Sigmoid colon (tissue), 3 donors: ENCODE measurements at regions not wholly inside any gene's neighbourhood (a gene's known extent, or its start where the extent isn't known, plus 50 kb on each side); places are given as distances from the start of the nearest gene placed in this dataset.

ENCODE experiments used
- POLR2A ChIP-seq, 2 donors: fragments of 450-650 bp; IDR thresholded peaks; one replicate each; pipeline ENCODE4 v1.6.1; 2016; ENCODE audit warnings: antibody characterized with exemption in 2 of 2, mild to moderate bottlenecking in 2 of 2, moderate library complexity in 2 of 2
- TF ChIP-seq, protein P1 (sequence below), 4 experiments: fragments of 450-650 bp in 3 of 4; fragments of 200-600 bp in 1 of 4; IDR thresholded peaks; one replicate each; pipeline ENCODE4 v1.5.1; 2016 to 2019; ENCODE audit warnings: antibody characterized with exemption in 4 of 4, mild to moderate bottlenecking in 3 of 4, moderate library complexity in 2 of 4

- TF ChIP-seq POLR2A (IDR thresholded peaks at IDR 0.05), result no peak
- TF ChIP-seq, protein P1, sequence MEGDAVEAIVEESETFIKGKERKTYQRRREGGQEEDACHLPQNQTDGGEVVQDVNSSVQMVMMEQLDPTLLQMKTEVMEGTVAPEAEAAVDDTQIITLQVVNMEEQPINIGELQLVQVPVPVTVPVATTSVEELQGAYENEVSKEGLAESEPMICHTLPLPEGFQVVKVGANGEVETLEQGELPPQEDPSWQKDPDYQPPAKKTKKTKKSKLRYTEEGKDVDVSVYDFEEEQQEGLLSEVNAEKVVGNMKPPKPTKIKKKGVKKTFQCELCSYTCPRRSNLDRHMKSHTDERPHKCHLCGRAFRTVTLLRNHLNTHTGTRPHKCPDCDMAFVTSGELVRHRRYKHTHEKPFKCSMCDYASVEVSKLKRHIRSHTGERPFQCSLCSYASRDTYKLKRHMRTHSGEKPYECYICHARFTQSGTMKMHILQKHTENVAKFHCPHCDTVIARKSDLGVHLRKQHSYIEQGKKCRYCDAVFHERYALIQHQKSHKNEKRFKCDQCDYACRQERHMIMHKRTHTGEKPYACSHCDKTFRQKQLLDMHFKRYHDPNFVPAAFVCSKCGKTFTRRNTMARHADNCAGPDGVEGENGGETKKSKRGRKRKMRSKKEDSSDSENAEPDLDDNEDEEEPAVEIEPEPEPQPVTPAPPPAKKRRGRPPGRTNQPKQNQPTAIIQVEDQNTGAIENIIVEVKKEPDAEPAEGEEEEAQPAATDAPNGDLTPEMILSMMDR (IDR thresholded peaks at IDR 0.05), result no peak
These were observed 621.9 kb upstream of the CCDC54 start for GRCh38 chr3:106755336-106755735.
